ENCODE measurements at regions not wholly inside any gene's neighbourhood (a gene's known extent, or its start where the extent isn't known, plus 50 kb on each side); places are given as distances from the start of the nearest gene placed in this dataset.

DNA sequence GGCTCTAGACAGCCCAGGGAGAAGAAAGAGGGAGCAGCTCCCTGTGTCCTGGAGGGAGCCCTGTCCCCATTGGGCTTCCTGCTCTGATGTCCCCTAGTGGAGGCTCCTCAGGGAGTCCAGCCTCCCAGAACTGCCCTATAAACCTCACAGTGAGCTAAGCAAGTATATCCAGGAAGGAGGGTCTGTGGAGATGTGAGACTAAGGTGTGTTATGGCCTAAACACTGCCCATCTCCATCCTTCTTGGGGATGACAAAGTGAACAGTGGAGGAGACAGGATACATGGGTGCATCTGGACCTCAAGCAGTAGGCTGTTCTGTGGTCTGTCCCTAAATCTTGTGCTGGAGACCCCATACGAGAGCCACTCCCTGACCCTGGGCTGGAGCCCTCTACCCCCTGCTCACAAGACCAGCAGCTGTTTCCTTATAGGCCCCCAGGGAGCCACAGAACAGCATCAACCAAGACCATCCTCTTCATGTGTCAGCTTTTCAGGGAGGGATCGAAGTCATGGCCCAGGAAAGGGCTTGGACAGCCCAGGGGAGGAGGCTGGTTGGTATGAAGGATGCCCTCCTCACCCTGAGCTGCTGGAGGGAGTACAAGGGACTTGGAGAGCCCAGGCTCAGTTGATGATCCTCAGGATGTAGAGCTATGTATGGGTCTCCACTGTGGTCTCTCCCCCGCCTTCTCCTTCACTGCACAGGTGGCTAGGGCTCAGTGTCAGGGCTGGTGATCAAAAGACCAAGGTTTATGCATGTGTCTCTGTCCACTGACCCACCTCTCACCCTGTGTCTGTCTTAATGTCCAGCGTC is 49.7 kb upstream of the TOP3B start:
- TF ChIP-seq POLR2A (IDR thresholded peaks at IDR 0.05), result no peak
- TF ChIP-seq, protein P1, sequence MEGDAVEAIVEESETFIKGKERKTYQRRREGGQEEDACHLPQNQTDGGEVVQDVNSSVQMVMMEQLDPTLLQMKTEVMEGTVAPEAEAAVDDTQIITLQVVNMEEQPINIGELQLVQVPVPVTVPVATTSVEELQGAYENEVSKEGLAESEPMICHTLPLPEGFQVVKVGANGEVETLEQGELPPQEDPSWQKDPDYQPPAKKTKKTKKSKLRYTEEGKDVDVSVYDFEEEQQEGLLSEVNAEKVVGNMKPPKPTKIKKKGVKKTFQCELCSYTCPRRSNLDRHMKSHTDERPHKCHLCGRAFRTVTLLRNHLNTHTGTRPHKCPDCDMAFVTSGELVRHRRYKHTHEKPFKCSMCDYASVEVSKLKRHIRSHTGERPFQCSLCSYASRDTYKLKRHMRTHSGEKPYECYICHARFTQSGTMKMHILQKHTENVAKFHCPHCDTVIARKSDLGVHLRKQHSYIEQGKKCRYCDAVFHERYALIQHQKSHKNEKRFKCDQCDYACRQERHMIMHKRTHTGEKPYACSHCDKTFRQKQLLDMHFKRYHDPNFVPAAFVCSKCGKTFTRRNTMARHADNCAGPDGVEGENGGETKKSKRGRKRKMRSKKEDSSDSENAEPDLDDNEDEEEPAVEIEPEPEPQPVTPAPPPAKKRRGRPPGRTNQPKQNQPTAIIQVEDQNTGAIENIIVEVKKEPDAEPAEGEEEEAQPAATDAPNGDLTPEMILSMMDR (IDR thresholded peaks at IDR 0.05), result no peak

All from right lobe of liver (tissue), 4 donors.